ENCODE measurements at regions not wholly inside any gene's neighbourhood (a gene's known extent, or its start where the extent isn't known, plus 50 kb on each side); places are given as distances from the start of the nearest gene placed in this dataset.

GRCh38 chr6:128784266-128784665, 98.7 kb upstream of the LAMA2 start:
- no peak overlapping the region for H3K27ac ChIP-seq (ENCODE audit: low read depth in 1 of 2, low read length in 1 of 2)
- no peak overlapping the region for H3K4me3 ChIP-seq (ENCODE audit: low read length in 2 of 2)
- no peak for DNase-seq (ENCODE audit: low read depth in 6 of 9, low spot score in 9 of 9)
- H3K4me1 ChIP-seq (ENCODE audit: control insufficient read depth in 2 of 2, insufficient read depth in 2 of 2, low read length in 2 of 2), result no peaks in the 10 kb centered on the region
- H3K27me3 ChIP-seq (ENCODE audit: control insufficient read depth in 2 of 2, insufficient read depth in 1 of 2, low read length in 1 of 2), result no peaks in the 10 kb centered on the region
- 54% methylated on average over 3 of the region's 3 CpGs for WGBS
- H3K9me3 ChIP-seq (ENCODE audit: control insufficient read depth in 2 of 2, insufficient read depth in 1 of 2, low read length in 1 of 2), result peaks cover 0 to 3% of the 10 kb centered on the region in 2 donors
- H3K36me3 ChIP-seq (ENCODE audit: control insufficient read depth in 2 of 2, insufficient read depth in 2 of 2, low read length in 1 of 2), result no peaks in the 10 kb centered on the region

- no peak overlapping the region for H3K4me3 ChIP-seq (ENCODE audit: low read length in 2 of 2)
- WGBS, result 49% methylated on average over 2 of the region's 2 CpGs
- H3K4me1 ChIP-seq (ENCODE audit: control insufficient read depth in 2 of 2, insufficient read depth in 2 of 2, low read length in 2 of 2), result no peaks in the 10 kb centered on the region
- H3K27me3 ChIP-seq (ENCODE audit: control insufficient read depth in 2 of 2, insufficient read depth in 1 of 2, low read length in 1 of 2), result no peaks in the 10 kb centered on the region
- no peak for DNase-seq (ENCODE audit: low read depth in 6 of 9, low spot score in 9 of 9)
- no peaks in the 10 kb centered on the region for H3K36me3 ChIP-seq (ENCODE audit: control insufficient read depth in 2 of 2, insufficient read depth in 2 of 2, low read length in 1 of 2)
- no peak overlapping the region for H3K27ac ChIP-seq (ENCODE audit: low read depth in 1 of 2, low read length in 1 of 2)
- H3K9me3 ChIP-seq (ENCODE audit: control insufficient read depth in 2 of 2, insufficient read depth in 1 of 2, low read length in 1 of 2), result peaks cover 0 to 8% of the 10 kb centered on the region in 2 donors
Measured at GRCh38 chr6:128768187-128768586, 114.8 kb upstream of the LAMA2 start.

GRCh38 chr6:128767705-128768104, 115.2 kb upstream of the LAMA2 start:
- H3K27me3 ChIP-seq (ENCODE audit: control insufficient read depth in 2 of 2, insufficient read depth in 1 of 2, low read length in 1 of 2), result no peaks in the 10 kb centered on the region
- H3K4me1 ChIP-seq (ENCODE audit: control insufficient read depth in 2 of 2, insufficient read depth in 2 of 2, low read length in 2 of 2), result no peaks in the 10 kb centered on the region
- no peaks in the 10 kb centered on the region for H3K36me3 ChIP-seq (ENCODE audit: control insufficient read depth in 2 of 2, insufficient read depth in 2 of 2, low read length in 1 of 2)
- H3K27ac ChIP-seq (ENCODE audit: low read depth in 1 of 2, low read length in 1 of 2), result no peak overlapping the region
- 46% methylated on average over 1 of the region's 1 CpG for WGBS
- peaks cover 0 to 8% of the 10 kb centered on the region in 2 donors for H3K9me3 ChIP-seq (ENCODE audit: control insufficient read depth in 2 of 2, insufficient read depth in 1 of 2, low read length in 1 of 2)
- H3K4me3 ChIP-seq (ENCODE audit: low read length in 2 of 2), result no peak overlapping the region
- DNase-seq (ENCODE audit: low read depth in 6 of 9, low spot score in 9 of 9), result no peak

GRCh38 chr6:128767150-128767549, 115.8 kb upstream of the LAMA2 start:
- no peaks in the 10 kb centered on the region for H3K4me1 ChIP-seq (ENCODE audit: control insufficient read depth in 2 of 2, insufficient read depth in 2 of 2, low read length in 2 of 2)
- no peak for DNase-seq (ENCODE audit: low read depth in 6 of 9, low spot score in 9 of 9)
- WGBS, result 67% methylated on average over 1 of the region's 1 CpG
- H3K36me3 ChIP-seq (ENCODE audit: control insufficient read depth in 2 of 2, insufficient read depth in 2 of 2, low read length in 1 of 2), result no peaks in the 10 kb centered on the region
- H3K9me3 ChIP-seq (ENCODE audit: control insufficient read depth in 2 of 2, insufficient read depth in 1 of 2, low read length in 1 of 2), result peaks cover 0 to 8% of the 10 kb centered on the region in 2 donors
- no peaks in the 10 kb centered on the region for H3K27me3 ChIP-seq (ENCODE audit: control insufficient read depth in 2 of 2, insufficient read depth in 1 of 2, low read length in 1 of 2)
- no peak overlapping the region for H3K4me3 ChIP-seq (ENCODE audit: low read length in 2 of 2)
- no peak overlapping the region for H3K27ac ChIP-seq (ENCODE audit: low read depth in 1 of 2, low read length in 1 of 2)

GRCh38 chr6:128763599-128764300, 119.2 kb upstream of the LAMA2 start:
- Histone ChIP-seq H3K27me3 (ENCODE audit: control insufficient read depth in 2 of 2, insufficient read depth in 1 of 2, low read length in 1 of 2) (no peaks in the 10 kb centered on the region), H3K4me3 (ENCODE audit: low read length in 2 of 2) (no peak overlapping the region), H3K36me3 (ENCODE audit: control insufficient read depth in 2 of 2, insufficient read depth in 2 of 2, low read length in 1 of 2) (no peaks in the 10 kb centered on the region), H3K27ac (ENCODE audit: low read depth in 1 of 2, low read length in 1 of 2) (no peak overlapping the region), H3K4me1 (ENCODE audit: control insufficient read depth in 2 of 2, insufficient read depth in 2 of 2, low read length in 2 of 2) (no peaks in the 10 kb centered on the region), H3K9me3 (ENCODE audit: control insufficient read depth in 2 of 2, insufficient read depth in 1 of 2, low read length in 1 of 2) (peaks cover 0 to 11% of the 10 kb centered on the region in 2 donors)
- WGBS, result 70% methylated on average over 2 of the region's 2 CpGs
- DNase-seq (ENCODE audit: low read depth in 6 of 9, low spot score in 9 of 9), result no peak

- Histone ChIP-seq H3K27me3 (ENCODE audit: control insufficient read depth in 2 of 2, insufficient read depth in 1 of 2, low read length in 1 of 2) (no peaks in the 10 kb centered on the region), H3K36me3 (ENCODE audit: control insufficient read depth in 2 of 2, insufficient read depth in 2 of 2, low read length in 1 of 2) (no peaks in the 10 kb centered on the region), H3K9me3 (ENCODE audit: control insufficient read depth in 2 of 2, insufficient read depth in 1 of 2, low read length in 1 of 2) (peaks cover 0 to 4% of the 10 kb centered on the region in 2 donors), H3K27ac (ENCODE audit: low read depth in 1 of 2, low read length in 1 of 2) (no peak overlapping the region), H3K4me3 (ENCODE audit: low read length in 2 of 2) (no peak overlapping the region), H3K4me1 (ENCODE audit: control insufficient read depth in 2 of 2, insufficient read depth in 2 of 2, low read length in 2 of 2) (no peaks in the 10 kb centered on the region)
- no peak for DNase-seq (ENCODE audit: low read depth in 6 of 9, low spot score in 9 of 9)
- WGBS, result 94% methylated on average over 3 of the region's 3 CpGs
Measured at GRCh38 chr6:128759901-128760300, 123.0 kb upstream of the LAMA2 start.

- H3K9me3 ChIP-seq (ENCODE audit: control insufficient read depth in 2 of 2, insufficient read depth in 1 of 2, low read length in 1 of 2), result peaks cover 0 to 4% of the 10 kb centered on the region in 2 donors
- H3K4me3 ChIP-seq (ENCODE audit: low read length in 2 of 2), result no peak overlapping the region
- no peaks in the 10 kb centered on the region for H3K4me1 ChIP-seq (ENCODE audit: control insufficient read depth in 2 of 2, insufficient read depth in 2 of 2, low read length in 2 of 2)
- H3K27ac ChIP-seq (ENCODE audit: low read depth in 1 of 2, low read length in 1 of 2), result no peak overlapping the region
- H3K27me3 ChIP-seq (ENCODE audit: control insufficient read depth in 2 of 2, insufficient read depth in 1 of 2, low read length in 1 of 2), result no peaks in the 10 kb centered on the region
- DNase-seq (ENCODE audit: low read depth in 6 of 9, low spot score in 9 of 9), result no peak
- no peaks in the 10 kb centered on the region for H3K36me3 ChIP-seq (ENCODE audit: control insufficient read depth in 2 of 2, insufficient read depth in 2 of 2, low read length in 1 of 2)
Measured at GRCh38 chr6:128759447-128759846, 123.5 kb upstream of the LAMA2 start.

- DNase-seq (ENCODE audit: low read depth in 6 of 9, low spot score in 9 of 9), result no peak
- Histone ChIP-seq H3K36me3 (ENCODE audit: control insufficient read depth in 2 of 2, insufficient read depth in 2 of 2, low read length in 1 of 2) (no peaks in the 10 kb centered on the region), H3K4me1 (ENCODE audit: control insufficient read depth in 2 of 2, insufficient read depth in 2 of 2, low read length in 2 of 2) (no peaks in the 10 kb centered on the region), H3K27ac (ENCODE audit: low read depth in 1 of 2, low read length in 1 of 2) (no peak overlapping the region), H3K4me3 (ENCODE audit: low read length in 2 of 2) (no peak overlapping the region), H3K9me3 (ENCODE audit: control insufficient read depth in 2 of 2, insufficient read depth in 1 of 2, low read length in 1 of 2) (peaks cover 0 to 4% of the 10 kb centered on the region in 2 donors), H3K27me3 (ENCODE audit: control insufficient read depth in 2 of 2, insufficient read depth in 1 of 2, low read length in 1 of 2) (no peaks in the 10 kb centered on the region)
Measured at GRCh38 chr6:128757961-128758360, 125.0 kb upstream of the LAMA2 start.

GRCh38 chr6:128754658-128755256, 128.2 kb upstream of the LAMA2 start:
- Histone ChIP-seq H3K36me3 (ENCODE audit: control insufficient read depth in 2 of 2, insufficient read depth in 2 of 2, low read length in 1 of 2) (no peaks in the 10 kb centered on the region), H3K27me3 (ENCODE audit: control insufficient read depth in 2 of 2, insufficient read depth in 1 of 2, low read length in 1 of 2) (no peaks in the 10 kb centered on the region), H3K4me3 (ENCODE audit: low read length in 2 of 2) (no peak overlapping the region), H3K9me3 (ENCODE audit: control insufficient read depth in 2 of 2, insufficient read depth in 1 of 2, low read length in 1 of 2) (no peaks in the 10 kb centered on the region), H3K4me1 (ENCODE audit: control insufficient read depth in 2 of 2, insufficient read depth in 2 of 2, low read length in 2 of 2) (no peaks in the 10 kb centered on the region), H3K27ac (ENCODE audit: low read depth in 1 of 2, low read length in 1 of 2) (no peak overlapping the region)
- no peak for DNase-seq (ENCODE audit: low read depth in 6 of 9, low spot score in 9 of 9)
- 93% methylated on average over 5 of the region's 5 CpGs for WGBS
